Liver (tissue), 1 donor: ENCODE measurements at regions not wholly inside any gene's neighbourhood (a gene's known extent, or its start where the extent isn't known, plus 50 kb on each side); places are given as distances from the start of the nearest gene placed in this dataset. TPM values are rescaled to one million over a fixed set of nuclear protein-coding genes. Genes with fewer than 3 reads are reported as not detected.

ENCODE experiments used
- small RNA-seq: library from RNA; depleted of rRNA; stranded (forward); fragments of <200 nt; gene quantifications from one replicate; pipeline ENCODE3, GENCODE V24; 2014

Small RNA genes in the stretch of these regions (small RNA-seq; reads per million reads assigned to genes)
- not detected for gene AC022254.1
